OCI-M2 (cell line): ENCODE measurements at regions not wholly inside any gene's neighbourhood (a gene's known extent, or its start where the extent isn't known, plus 50 kb on each side); places are given as distances from the start of the nearest gene placed in this dataset.
"Not testable (repeated sequence)": the region's sequence is repeated elsewhere in the genome, so short reads cannot be mapped to it uniquely, and the experiment has no call there.

Experiments used
- DNase-seq: peaks from one replicate; lab custom pipeline; 2025; ENCODE audit not compliant: unreplicated experiment; lab: John Stamatoyannopoulos, UW

DNA sequence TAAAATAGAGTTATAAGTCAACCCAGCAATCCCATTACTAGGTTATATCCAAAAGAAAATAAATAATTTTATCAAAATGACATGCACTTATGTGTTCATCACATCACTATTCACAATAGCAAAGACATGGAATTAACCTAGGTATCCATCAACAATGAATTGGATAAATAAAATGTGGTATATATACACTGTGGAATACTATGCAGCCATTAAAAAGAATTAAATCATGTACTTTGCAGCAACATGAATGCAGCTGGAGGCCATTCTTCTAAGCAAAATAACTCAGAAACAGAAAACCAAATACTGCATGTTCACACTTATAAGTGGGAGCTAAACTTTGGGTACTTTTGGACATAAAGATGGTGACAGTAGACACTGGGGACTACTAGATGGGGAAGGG is 626.0 kb downstream of the ADCYAP1 start:
- DNase-seq = no peak

DNA sequence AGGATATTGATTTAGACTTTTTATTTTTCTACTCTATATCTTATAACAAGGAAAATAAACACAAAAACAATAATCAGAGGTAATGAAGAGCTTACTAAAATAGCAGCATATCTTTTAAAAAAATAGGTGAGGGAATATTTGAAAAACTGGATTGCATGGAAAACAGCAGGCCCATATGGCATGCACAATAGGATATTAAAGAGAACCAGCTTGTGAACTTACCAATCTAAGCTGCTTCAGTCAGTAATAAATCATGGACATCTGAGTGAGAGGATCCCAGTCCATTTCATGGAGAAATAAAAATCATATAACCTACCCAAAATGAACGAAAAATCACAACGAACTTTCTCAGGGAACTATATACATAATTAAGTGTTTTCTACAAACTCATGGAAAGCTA is 634.6 kb downstream of the ADCYAP1 start:
- DNase-seq = no peak

DNA sequence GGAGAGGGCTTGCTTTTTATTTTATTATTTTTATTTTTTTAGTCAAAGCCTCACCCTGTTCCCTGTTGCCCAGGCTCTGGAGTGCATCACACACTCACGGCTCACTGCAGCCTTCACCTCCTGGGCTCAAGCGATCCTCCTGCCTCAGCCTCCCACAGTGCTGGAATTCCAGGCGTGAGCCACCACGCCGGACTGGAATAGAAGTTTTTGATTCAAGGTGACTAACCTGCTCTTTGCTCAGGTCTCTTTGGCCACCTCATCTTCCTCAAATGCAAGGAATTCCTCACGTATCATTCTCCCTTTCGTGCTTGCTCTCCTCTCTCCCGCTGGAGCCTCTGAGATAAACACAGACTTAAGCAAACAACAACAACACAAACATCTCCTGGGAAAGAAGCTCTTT is 636.8 kb downstream of the ADCYAP1 start:
- no peak for DNase-seq

DNA sequence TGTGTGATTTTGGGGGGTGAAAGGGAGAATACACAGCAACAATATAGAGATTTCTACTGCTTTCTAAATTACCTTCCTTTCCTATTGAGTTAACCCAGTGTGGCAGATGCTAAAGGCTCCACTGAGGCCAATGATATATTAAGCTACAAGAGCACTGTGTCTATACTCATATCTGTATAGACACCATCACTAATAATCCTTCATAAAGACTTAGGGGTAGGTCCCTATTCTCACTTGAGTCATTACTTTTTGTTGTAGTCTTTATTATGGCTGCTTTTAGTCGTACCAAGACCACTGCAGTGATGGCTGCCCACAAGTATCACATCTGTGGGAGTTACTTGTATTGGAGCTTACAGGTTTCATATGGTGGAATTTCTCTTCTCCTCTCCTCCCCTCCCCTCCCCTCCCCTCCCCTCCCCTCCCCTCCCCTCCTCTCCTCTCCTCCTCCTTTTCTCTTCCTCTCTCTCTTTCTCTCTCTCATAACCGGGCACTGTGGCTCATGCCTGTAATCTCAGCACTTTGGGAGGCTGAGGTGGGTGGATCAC is 637.6 kb downstream of the ADCYAP1 start:
- no peak for DNase-seq

DNA sequence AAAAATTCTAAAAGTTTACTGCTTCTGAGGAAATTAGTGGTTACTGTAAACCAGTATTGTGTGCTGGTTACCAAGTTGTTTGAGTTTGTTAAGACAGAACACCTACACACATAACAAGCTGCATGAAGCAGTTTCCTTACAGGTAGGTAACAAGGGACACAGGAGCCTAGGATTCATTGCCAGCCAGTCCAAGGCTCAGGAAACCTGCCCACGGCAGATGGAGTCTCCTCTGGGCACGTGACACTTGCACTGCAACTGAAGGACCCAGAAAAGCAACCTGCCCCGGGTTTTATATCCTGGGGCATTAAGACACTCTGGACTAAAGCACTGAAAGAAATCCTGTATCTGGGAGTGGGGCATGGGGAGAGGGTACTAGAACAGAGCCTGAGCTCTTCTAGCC is 639.3 kb downstream of the ADCYAP1 start:
- DNase-seq = no peak

DNA sequence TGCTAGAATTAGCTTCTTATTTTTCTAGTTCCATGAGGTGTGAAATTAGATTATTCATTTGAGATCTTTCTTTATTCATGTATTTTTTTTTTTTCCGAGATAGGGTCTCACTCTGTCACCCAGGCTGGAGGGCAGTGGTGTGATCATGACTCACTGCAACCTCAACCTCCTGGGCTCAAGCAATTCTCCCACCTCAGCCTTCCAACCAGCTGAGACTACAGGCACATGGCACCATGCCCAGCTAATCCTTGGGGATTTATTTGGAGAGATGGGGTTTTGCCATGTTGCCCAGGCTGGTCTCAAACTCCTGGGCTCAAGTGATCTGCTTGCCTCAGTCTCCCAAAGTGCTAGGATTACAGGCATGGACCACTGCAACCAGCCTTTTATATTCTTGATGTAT is 653.0 kb downstream of the ADCYAP1 start:
- DNase-seq = not testable (repeated sequence)

DNA sequence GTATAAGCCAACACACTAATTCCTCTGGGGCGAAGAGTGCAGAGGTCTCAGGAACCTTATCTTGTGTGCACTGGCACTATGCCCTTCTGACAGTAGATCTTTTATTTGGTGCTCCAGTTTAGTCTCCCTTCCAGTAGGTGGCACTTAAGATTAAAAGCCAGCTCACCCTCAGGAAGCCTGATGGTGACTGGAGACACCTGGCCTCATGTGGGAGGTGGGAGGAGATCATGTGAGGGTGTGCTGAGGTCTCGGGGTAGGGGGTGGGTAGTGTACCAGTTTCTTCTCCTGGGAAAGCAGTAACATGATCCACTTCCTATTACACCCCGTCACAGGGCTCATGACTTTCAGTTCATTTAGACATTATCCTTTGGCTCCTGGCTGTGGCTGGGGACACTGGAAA is 654.9 kb downstream of the ADCYAP1 start:
- DNase-seq = no peak

DNA sequence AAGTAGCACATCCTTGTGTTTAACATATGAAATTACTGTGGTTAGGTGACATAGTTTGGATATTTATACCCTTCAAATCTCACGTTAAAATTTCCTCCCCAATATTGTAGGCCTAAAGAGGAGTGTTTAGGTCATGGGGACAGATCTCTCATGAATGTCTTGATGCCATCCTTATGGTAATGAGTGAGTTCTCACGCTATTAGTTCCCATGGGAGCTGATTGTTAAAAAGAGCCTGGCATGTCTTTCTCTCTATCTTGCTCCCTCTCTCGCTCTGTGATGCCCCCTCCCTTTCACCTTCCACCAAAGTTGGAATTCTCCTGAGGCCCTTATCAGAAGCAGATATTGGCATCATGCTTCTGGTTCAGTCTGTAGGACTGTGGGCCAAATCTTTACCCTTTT is 660.1 kb downstream of the ADCYAP1 start:
- DNase-seq = no peak

DNA sequence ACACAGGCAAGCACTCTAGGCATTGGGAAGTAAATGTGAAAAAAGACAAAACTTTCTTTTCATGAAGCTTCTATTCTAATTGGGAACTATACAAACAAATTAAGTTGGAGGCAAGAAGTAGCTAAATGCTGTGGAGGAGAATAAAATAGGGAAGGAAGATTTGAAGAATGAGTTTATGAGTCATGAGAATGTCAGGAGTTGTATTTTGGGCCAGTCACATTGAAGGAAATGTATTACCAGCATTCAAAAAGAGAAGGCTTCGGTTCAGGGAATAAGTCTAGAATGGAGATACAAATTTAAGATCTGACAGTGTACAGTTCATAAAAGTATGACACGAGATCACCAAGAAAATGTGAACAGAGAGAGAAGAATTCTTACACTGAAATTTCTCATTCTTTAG is 666.5 kb downstream of the ADCYAP1 start:
- no peak for DNase-seq

DNA sequence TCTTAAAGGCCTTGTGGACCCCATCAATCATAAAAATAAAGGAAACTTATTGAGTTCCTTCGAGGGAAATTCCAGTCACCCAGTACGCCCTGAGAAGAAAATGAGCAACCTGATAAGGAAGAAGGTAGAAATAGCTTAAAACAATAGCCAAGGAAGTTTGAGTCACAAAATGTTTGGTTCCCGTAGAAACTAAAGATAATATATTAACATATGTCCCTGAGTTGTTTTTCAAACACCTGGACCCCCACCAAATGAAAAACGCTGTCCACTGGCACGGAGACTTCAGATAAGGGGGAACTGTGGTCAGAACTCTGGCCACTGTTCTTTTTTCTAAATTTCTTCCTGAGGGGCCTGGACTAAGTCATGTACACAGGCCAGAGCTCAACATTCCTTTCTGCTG is 669.1 kb downstream of the ADCYAP1 start:
- no peak for DNase-seq

DNA sequence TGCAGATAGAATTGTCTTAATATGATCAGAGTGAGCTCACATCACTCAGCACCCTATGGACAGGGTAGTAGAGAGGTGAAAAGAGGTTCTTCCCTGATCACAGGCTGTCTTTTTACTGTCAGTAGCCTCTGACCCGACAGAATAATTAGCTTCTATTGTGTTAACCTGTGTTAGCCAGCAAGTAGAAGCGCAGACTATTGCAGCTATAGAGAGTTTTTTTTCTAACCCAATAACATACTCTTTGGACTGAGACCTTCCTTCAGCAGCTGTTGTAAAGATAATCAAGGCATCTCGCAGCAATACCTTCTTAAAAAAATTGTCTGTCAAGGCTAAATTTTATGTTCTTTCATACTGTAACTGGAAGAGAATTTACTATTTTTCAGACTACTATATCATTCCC is 670.4 kb downstream of the ADCYAP1 start:
- no peak for DNase-seq

DNA sequence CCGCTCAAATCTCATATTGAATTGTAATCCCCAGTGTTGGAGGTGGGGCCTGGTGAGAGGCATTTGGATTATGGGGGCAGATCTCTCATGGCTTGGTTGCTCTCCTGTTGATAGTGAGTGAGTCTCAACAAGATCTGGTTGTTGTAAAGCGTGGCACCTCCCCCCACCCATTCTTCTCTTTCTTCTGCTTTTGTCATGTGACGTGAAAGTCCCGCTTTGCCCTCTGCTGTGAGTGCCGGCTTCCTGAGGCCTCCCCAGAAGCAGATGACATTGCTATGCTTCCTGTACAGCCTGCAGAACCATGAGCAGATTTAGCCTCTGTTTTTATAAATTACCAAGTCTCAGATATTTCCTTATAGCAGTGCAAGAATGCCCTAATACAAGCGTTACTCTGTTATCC is 673.8 kb downstream of the ADCYAP1 start:
- DNase-seq = no peak

DNA sequence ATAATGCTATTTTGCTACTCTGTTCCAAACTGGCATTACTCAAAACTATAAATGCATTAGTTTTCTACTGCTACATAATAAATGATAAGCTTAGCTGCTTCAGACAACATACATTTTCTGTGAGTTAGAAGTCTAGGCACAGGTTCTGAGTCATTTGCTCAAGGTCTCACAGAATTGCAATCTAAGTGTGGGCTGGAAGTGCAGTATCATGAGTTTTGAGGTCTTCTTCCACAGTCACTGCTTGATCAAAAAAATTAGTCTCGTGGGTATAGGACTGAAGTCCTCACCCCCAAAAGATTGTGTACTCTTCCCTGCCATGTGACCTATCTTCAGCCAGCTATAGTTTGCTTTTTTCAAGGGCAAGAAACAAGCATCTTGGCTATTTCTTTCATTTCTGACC is 676.9 kb downstream of the ADCYAP1 start:
- DNase-seq = no peak

DNA sequence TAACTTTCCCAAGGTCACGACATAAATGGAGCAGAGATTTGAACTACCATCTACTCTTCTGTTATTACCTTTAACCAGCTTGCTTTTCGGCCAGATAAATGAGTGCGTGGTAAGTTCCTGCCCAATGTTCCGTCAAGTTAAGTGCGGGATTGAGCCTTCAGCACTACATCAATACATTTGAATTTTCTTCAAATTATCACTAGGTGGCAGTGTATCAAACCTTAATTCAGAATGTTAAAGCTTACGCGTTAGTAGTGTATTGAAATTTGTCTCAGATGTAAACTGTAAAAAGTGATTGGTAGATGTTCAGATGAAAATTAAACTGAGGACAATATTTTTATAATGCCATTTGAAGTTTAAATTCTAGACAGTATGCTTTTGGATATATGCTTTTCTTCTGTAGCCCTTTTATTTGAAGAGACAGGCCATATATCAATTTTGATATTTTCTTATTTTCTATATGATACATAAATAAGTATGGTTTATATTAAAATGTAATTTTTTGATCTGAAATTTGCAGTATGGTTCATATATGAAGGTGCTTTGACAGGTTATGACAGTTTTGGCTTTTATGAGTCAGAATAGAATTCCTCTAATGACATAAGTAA is 681.3 kb downstream of the ADCYAP1 start:
- no peak for DNase-seq

DNA sequence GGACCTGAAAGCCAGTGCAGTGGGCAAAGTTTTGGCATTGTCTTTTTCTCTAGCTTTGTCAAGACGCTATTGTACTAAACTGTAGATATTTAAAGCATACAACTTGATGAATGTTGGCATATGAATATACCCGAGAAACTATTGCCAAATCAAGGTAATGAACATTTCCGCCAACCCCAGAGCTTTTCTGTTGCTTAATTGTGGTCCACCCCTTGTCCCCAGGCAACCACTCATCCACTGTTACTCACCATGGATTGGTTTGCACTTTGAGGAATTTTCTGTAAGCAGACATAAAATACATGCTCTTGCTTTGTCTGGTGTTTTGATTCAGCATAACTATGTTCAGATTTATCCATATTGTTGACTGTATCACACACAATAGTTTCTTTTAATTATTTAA is 688.4 kb downstream of the ADCYAP1 start:
- DNase-seq = no peak

DNA sequence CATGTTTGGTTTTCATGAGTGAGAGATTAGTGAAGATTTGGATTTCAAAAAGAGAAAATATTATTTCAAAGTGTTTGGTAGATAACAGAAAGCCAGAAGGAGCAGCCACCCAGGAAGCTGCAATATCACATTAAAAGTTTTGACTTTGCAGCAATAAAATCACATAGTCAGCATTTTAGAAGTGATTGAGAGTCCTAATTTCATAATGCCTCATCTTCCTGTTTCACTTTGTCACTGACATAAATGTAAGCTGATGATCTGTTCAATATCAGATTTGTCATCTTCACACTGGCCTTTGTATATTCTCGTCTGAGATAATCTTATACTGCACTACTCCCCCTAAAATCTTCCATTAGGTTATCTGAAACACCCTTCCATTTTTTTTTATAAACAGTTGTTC is 690.5 kb downstream of the ADCYAP1 start:
- no peak for DNase-seq

DNA sequence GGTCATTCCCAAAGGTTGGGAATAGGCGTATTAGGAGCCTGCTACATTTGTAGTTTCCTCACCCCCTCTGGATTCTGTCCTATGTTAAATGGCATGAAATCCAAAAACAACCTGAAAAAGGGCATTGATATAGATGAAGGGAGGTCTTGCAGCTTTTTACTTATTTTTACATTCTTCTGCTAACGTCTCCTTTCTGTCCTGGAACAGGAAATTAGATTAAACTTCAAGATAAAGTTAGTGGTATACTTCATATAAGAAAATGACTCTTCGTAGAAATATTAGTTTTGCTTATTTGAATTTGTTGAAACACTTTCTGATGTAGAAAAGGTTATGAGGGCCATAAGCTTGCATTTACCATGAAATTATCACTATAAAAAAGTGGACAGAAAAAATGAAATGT is 694.5 kb downstream of the ADCYAP1 start:
- no peak for DNase-seq

DNA sequence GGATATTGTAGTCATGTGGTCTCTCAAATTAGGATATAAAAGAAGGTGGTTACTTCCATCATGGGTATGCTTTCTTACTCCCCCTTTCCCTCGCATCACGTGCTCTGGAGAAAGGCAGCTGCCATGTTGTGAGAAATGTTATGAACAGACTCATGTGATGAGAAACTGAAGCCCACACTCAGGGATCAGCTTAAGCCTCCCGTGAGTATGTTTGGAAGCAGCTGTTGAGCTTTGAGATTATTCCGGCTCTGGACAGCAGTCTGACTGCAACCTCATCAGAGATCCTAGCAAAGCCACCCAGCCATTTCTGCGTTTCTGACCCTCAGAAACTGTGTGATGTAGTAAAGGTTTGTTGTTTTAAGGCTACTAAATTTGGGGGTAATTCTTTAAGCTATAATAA is 700.1 kb downstream of the ADCYAP1 start:
- no peak for DNase-seq

DNA sequence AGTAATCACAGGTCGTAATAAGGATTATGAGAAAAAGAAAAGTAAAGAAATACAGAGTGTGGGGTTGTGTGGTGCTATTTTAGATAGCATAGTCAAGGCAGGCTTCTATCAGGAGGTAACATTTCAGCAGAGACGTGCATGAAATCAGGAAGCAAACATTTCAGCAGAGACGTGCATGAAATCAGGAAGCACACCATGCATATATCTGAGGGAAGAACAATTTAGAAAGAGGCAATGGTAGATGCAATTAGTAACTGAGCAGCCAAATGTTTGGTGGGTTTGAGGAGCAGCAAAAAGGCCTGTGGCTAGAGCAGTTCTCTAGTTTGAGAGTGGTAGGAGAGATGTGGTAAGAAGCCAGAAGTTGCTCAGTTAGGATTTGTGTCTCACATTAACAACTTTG is 713.7 kb downstream of the ADCYAP1 start:
- no peak for DNase-seq

DNA sequence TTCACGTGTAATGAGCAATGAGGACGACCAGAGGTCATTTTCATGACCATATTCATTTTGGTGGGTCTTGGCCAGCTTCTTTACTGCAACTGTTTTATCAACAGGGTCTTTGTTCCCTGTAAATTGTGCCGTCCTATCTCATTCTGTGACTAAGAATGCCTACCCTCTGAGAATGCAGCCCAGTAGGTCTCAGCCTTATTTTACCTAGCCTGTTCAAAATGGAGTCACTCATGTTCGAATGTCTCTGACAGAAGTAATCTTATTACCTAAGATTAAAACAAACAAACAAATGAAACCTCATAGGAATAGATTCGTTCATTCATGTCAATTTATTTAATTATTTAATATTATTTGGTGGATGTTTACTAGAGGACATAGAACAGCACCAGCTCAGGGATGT is 714.8 kb downstream of the ADCYAP1 start:
- DNase-seq = no peak

DNA sequence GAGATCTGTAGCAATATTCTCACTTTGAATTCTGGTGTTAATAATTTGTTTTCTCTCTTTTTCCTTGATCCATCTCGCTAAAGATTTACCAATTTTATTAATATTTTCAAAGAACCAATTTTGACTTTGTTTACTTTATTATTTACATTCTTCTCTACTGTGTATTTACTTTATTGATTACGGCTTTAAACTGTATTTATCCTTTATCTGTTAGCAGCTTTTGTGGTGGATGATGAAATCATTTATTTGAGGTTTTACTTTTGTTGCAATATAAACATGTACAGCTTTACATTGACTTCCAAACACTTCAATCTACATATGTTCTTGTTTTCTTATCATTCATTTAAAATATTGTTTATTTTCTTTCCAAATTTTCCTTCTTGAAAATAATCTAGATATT is 719.9 kb downstream of the ADCYAP1 start:
- DNase-seq = no peak

DNA sequence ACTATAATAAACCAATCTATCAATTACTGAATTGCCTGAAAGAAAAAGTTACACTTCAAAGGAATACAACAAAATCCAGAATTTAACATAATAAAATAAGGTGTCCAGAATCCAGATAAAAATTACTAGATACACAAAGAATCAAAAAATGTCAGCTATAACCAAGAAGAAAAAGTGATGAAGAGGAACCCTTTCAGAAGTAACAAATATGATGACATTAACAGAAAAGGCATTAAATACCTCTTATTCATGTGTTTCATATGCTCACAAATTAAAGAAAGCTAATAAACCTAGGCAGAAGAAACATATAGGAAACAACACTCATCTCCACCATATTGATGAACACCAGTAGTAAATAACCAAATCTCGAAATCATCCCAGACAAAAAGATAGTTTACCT is 722.8 kb downstream of the ADCYAP1 start:
- no peak for DNase-seq

DNA sequence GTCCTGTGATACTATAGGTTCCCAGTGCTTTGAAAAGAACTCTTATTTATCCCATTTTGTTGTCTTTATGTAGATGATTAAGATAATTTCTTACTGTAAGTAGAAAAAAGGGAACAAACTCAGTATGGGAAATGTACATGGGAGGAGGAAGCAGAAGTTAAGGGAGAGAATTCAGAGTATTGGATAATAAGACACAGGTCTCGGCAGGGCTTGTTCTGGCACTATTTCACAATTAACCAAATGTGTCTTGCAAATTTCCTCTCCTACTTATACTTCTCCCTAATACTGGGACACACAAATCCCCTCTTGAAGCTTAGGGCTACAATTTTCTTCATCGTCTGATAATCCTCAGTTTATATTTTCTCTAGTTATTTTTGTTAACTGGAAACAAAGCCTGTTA is 744.0 kb downstream of the ADCYAP1 start:
- DNase-seq = no peak

DNA sequence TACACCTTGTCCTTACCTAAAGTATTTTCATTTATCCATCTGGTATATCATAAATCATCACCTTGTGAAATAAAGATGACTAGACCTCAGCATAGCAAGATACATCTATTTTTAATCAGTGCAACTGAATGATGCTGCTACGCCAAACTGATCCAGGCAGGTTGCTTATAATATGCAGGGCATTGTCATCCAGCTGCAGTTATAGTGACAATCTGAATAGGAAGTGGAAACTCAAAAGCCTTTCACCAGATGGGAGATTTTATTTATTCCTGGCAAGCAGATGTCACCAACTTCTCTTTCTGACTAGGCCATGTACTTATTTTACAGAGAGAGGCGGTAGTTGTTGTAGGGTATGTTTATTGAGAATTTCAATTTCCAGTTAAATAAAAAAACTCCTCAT is 747.3 kb downstream of the ADCYAP1 start:
- DNase-seq = no peak
